Activated T-helper 2 cell treated with anti-CD3 and anti-CD28 coated beads, Interferon-gamma antibody, Interleukin-2, Interleukin-4, amounts not matched to agents 10 μg/mL and 5 μg/mL and 100 μg/mL, durations not matched to agents 14 hours and 24 hours and 36 hours (primary cell): ENCODE measurements at regions not wholly inside any gene's neighbourhood (a gene's known extent, or its start where the extent isn't known, plus 50 kb on each side); places are given as distances from the start of the nearest gene placed in this dataset.

Experiments used
- DNase-seq: peaks from one replicate; pipeline ENCODE4 v3.0.0; 2021; ENCODE audit warnings: low spot score
- H3K27ac Mint-ChIP-seq: one replicate; pipeline ENCODE4 v1.8.0; 2021; ENCODE audit warnings: mixed read lengths
- H3K27me3 Mint-ChIP-seq: one replicate; pipeline ENCODE4 v1.8.0; 2021; ENCODE audit warnings: low read depth, mixed read lengths
- H3K36me3 Mint-ChIP-seq: one replicate; pipeline ENCODE4 v1.8.0; 2021; ENCODE audit warnings: low read depth, mixed read lengths
- H3K4me1 Mint-ChIP-seq: one replicate; pipeline ENCODE4 v1.8.0; 2021; ENCODE audit warnings: low read depth, mixed read lengths
- H3K4me3 Mint-ChIP-seq: one replicate; pipeline ENCODE4 v1.8.0; 2021; ENCODE audit warnings: low read depth, mild to moderate bottlenecking, moderate library complexity, mixed read lengths
- H3K9me3 Mint-ChIP-seq: one replicate; pipeline ENCODE4 v1.8.0; 2021; ENCODE audit warnings: mixed read lengths
- intact Hi-C: fragments of 100-400 bp; cut with micrococcal nuclease; formaldehyde crosslinking; loops from one replicate; pipeline ENCODE4 v1.15.1; 2023

- Mint-ChIP-seq H3K4me3 (no peak overlapping the region), H3K27me3 (no peaks in the 10 kb centered on the region), H3K4me1 (peaks cover 4% of the 10 kb centered on the region), H3K27ac (no peak overlapping the region), H3K9me3 (no peaks in the 10 kb centered on the region), H3K36me3 (no peaks in the 10 kb centered on the region)
- intact Hi-C loops: no loop called here
- DNase-seq: no peak
These were observed 52.9 kb downstream of the TMSB4Y start for GRCh38 chrY:13756615-13757014.

DNA sequence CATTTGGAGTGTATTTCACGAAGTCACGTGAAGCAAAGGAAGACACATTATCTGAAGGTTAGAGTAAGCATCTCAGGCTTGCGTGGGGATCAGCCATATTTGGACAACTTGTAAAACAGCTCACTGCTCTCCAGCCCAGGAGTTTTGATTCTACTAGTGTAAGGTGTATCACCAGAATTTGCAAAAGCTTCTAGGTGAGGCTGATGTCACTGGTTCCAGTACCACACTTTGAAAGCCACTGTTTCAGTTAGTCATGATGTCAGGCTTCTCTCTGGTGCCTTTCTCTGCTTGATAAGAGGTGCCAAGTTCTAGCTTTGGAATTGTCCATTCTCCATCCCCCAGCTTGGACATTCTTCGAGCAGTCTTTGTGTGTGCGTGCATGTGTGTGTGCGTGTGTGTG, 62.3 kb downstream of the TMSB4Y start:
- intact Hi-C loops: no loop called here
- Mint-ChIP-seq H3K9me3 (no peaks in the 10 kb centered on the region), H3K4me1 (peaks cover 2% of the 10 kb centered on the region), H3K27ac (no peak overlapping the region), H3K4me3 (no peak overlapping the region), H3K27me3 (no peaks in the 10 kb centered on the region), H3K36me3 (peaks cover 5% of the 10 kb centered on the region)
- no peak for DNase-seq

GRCh38 chrY:13790108-13790793, 86.6 kb downstream of the TMSB4Y start:
- intact Hi-C loops: no loop called here
- peaks cover 25% of the 10 kb centered on the region for H3K4me1 Mint-ChIP-seq
- H3K27me3 Mint-ChIP-seq: no peaks in the 10 kb centered on the region
- no peak for DNase-seq
- peaks cover 22% of the 10 kb centered on the region for H3K36me3 Mint-ChIP-seq
- H3K27ac Mint-ChIP-seq: peak overlapping the region; percentile 51
- H3K4me3 Mint-ChIP-seq: peak overlapping the region; percentile 18
- H3K9me3 Mint-ChIP-seq: peaks cover 14% of the 10 kb centered on the region

GRCh38 chrY:13795067-13795466, 91.4 kb downstream of the TMSB4Y start:
- Mint-ChIP-seq H3K9me3 (peaks cover 4% of the 10 kb centered on the region), H3K27me3 (no peaks in the 10 kb centered on the region), H3K4me3 (no peak overlapping the region), H3K36me3 (peaks cover 9% of the 10 kb centered on the region), H3K27ac (no peak overlapping the region), H3K4me1 (peaks cover 14% of the 10 kb centered on the region)
- intact Hi-C loops: loop anchor here (5.0 kb wide), 1 partner anchor 43 kb away; no protein-coding TSS in a partner anchor
- no peak for DNase-seq

GRCh38 chrY:13802828-13803227, 99.1 kb downstream of the TMSB4Y start:
- Mint-ChIP-seq H3K36me3 (peaks cover 6% of the 10 kb centered on the region), H3K27me3 (no peaks in the 10 kb centered on the region), H3K27ac (no peak overlapping the region), H3K4me1 (peaks cover 17% of the 10 kb centered on the region), H3K4me3 (no peak overlapping the region), H3K9me3 (no peaks in the 10 kb centered on the region)
- no peak for DNase-seq
- intact Hi-C loops: no loop called here

GRCh38 chrY:13803424-13803823, 99.7 kb downstream of the TMSB4Y start:
- intact Hi-C loops: no loop called here
- Mint-ChIP-seq H3K9me3 (peaks cover 5% of the 10 kb centered on the region), H3K4me3 (no peak overlapping the region), H3K4me1 (peaks cover 17% of the 10 kb centered on the region), H3K27ac (no peak overlapping the region), H3K36me3 (peaks cover 10% of the 10 kb centered on the region), H3K27me3 (no peaks in the 10 kb centered on the region)
- DNase-seq: no peak

DNA sequence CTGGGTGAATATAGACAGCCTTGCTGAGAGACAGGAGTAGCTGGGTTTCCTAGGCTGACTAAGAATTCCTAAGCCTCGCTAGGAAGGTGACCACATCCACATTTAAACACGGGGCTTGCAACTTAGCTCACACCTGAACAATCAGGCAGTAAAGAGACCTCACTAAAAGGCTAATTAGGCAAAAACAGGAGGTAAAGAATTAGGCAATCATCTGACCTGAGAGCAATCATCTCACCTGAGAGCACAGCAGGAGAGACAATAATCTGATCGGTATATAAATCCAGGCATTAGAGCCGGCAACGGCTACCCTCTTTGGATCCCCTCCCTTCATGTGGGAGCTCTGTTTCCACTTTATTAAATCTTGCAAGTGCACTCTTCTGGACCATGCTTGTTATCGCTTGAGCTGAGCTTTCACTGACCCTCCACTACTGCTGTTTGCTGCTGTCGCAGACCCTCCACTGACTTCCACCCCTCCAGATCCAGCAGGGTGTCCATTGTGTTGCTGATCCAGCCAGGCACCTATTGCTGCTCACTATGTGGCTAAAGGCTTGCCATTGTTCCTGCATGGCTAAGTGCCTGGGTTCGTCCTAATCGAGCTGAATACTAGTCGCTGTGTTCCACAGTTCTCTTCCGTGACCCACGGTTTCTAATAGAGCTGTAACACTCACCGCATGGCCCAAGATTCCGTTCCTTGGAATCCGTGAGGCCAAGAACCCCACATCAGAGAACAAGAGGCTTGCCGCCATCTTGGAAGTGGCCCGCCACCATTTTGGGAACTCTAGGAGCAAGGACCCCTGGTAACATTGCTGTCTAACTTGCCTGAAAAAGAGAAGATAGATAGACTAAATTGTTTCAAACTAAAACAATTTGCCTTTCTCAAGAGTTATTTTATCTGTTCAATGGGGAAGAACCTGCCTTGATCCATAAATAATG, 100.7 kb downstream of the TMSB4Y start:
- H3K36me3 Mint-ChIP-seq: peaks cover 15% of the 10 kb centered on the region
- H3K9me3 Mint-ChIP-seq: peaks cover 13% of the 10 kb centered on the region
- intact Hi-C loops: no loop called here
- no peak for DNase-seq
- no peaks in the 10 kb centered on the region for H3K27me3 Mint-ChIP-seq
- H3K4me3 Mint-ChIP-seq: no peak overlapping the region
- H3K4me1 Mint-ChIP-seq: peaks cover 17% of the 10 kb centered on the region
- H3K27ac Mint-ChIP-seq: peak overlapping the region; percentile 77

GRCh38 chrY:13805057-13805735, 101.5 kb downstream of the TMSB4Y start:
- Mint-ChIP-seq H3K9me3 (peaks cover 20% of the 10 kb centered on the region), H3K36me3 (peaks cover 20% of the 10 kb centered on the region), H3K27ac (peak overlapping the region; percentile 77), H3K4me1 (peaks cover 17% of the 10 kb centered on the region), H3K27me3 (no peaks in the 10 kb centered on the region), H3K4me3 (no peak overlapping the region)
- intact Hi-C loops: no loop called here
- DNase-seq: no peak

GRCh38 chrY:13805736-13806067, 102.0 kb downstream of the TMSB4Y start:
- peaks cover 17% of the 10 kb centered on the region for H3K4me1 Mint-ChIP-seq
- H3K36me3 Mint-ChIP-seq: peaks cover 24% of the 10 kb centered on the region
- no peaks in the 10 kb centered on the region for H3K27me3 Mint-ChIP-seq
- H3K9me3 Mint-ChIP-seq: peaks cover 24% of the 10 kb centered on the region
- no peak overlapping the region for H3K4me3 Mint-ChIP-seq
- intact Hi-C loops: no loop called here
- H3K27ac Mint-ChIP-seq: peak overlapping the region; percentile 77
- DNase-seq: no peak

DNA sequence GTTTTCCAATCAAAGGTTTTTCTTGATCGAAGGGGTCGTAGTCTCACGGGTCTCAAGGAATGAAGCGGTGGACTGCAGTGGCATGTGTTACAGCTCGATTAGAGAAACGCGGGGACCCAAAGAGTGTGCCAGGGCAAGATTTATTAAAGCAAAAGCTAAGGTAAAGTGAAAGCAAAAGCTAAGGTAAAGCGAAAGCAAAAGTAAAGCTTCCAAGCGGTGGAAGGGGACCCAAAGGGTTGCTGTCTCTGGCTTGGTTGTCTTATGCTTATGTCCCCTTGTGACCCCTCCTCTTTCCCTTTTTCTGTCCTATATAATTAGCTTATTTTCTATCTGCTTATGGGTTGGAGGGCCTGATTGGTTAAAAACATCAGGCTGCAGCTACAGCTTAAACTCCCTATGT, 126.4 kb downstream of the TMSB4Y start:
- Mint-ChIP-seq H3K4me3 (no peak overlapping the region), H3K27me3 (no peaks in the 10 kb centered on the region), H3K36me3 (no peaks in the 10 kb centered on the region), H3K27ac (no peak overlapping the region), H3K4me1 (peaks cover 5% of the 10 kb centered on the region), H3K9me3 (peaks cover 11% of the 10 kb centered on the region)
- no peak for DNase-seq
- intact Hi-C loops: no loop called here

DNA sequence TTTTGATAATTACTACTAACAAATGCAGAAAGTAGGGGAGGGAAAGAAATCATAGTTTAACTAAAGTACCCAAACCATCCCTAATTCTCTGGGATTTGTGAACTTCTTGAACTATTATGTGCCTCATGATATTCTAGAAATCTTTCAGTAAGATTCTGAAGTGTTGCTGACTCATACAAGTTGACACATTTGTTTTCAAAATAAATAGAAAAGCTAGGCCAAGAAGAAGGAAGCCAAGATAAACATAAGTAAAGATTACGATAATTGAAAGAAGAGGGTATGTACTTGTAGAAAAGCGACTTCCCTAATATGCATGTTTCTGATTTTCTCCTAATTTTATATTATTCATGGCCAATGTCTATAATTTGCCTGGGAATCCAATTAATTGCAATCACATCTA, 140.7 kb downstream of the TMSB4Y start:
- Mint-ChIP-seq H3K27me3 (no peaks in the 10 kb centered on the region), H3K27ac (no peak overlapping the region), H3K9me3 (no peaks in the 10 kb centered on the region), H3K4me1 (no peaks in the 10 kb centered on the region), H3K36me3 (peaks cover 7% of the 10 kb centered on the region), H3K4me3 (no peak overlapping the region)
- no peak for DNase-seq
- intact Hi-C loops: no loop called here

DNA sequence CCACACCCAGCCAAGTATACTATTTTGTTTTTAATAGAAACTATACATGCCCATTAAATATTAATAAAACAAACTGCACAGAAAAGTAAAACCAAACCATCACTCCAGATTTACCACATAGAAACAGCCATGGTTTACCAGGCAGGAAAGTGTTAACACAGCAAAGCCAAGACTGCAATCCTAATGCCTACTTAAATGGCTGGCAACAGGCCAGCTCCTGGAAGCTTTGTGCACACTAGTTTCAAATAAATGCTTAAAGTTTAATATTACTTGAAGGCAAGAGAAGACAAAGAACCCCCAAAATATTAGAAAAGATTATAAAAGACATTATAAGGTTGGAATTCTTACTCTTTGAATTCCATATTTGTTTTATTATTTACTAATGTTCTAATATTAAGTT, 141.0 kb downstream of the VCY start:
- no peak overlapping the region for H3K4me3 Mint-ChIP-seq
- H3K9me3 Mint-ChIP-seq: no peaks in the 10 kb centered on the region
- H3K27ac Mint-ChIP-seq: no peak overlapping the region
- no peaks in the 10 kb centered on the region for H3K27me3 Mint-ChIP-seq
- intact Hi-C loops: no loop called here
- peaks cover 7% of the 10 kb centered on the region for H3K36me3 Mint-ChIP-seq
- no peak for DNase-seq
- no peaks in the 10 kb centered on the region for H3K4me1 Mint-ChIP-seq

DNA sequence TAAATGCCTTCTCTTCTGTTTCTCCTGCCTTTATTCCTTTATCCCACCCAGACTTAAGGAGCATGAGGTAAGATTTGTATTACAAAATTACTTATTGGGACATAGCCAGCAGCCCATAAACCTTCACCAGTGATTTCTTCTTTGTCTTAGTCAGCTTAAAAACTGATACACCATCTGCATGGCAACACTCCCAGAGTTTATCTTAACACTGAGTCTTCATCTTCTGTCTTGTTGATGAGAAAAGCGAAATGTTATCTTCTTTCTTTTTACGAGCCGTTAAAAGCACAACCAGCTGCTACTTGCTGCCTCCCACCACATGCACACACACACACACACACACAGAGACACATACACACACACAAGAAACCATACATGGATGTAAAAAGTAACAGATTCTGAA, 116.7 kb downstream of the VCY start:
- H3K4me3 Mint-ChIP-seq: no peak overlapping the region
- no peak for DNase-seq
- H3K36me3 Mint-ChIP-seq: no peaks in the 10 kb centered on the region
- no peak overlapping the region for H3K27ac Mint-ChIP-seq
- intact Hi-C loops: no loop called here
- H3K27me3 Mint-ChIP-seq: no peaks in the 10 kb centered on the region
- peaks cover 2% of the 10 kb centered on the region for H3K4me1 Mint-ChIP-seq
- no peaks in the 10 kb centered on the region for H3K9me3 Mint-ChIP-seq
